CD4-positive, alpha-beta T cell treated with Interleukin-4 for 4 hours (primary cell): ENCODE measurements at regions not wholly inside any gene's neighbourhood (a gene's known extent, or its start where the extent isn't known, plus 50 kb on each side); places are given as distances from the start of the nearest gene placed in this dataset.

Source experiments
- DNase-seq: peaks from one replicate; pipeline ENCODE4 v3.0.0-alpha.2; 2020

DNA sequence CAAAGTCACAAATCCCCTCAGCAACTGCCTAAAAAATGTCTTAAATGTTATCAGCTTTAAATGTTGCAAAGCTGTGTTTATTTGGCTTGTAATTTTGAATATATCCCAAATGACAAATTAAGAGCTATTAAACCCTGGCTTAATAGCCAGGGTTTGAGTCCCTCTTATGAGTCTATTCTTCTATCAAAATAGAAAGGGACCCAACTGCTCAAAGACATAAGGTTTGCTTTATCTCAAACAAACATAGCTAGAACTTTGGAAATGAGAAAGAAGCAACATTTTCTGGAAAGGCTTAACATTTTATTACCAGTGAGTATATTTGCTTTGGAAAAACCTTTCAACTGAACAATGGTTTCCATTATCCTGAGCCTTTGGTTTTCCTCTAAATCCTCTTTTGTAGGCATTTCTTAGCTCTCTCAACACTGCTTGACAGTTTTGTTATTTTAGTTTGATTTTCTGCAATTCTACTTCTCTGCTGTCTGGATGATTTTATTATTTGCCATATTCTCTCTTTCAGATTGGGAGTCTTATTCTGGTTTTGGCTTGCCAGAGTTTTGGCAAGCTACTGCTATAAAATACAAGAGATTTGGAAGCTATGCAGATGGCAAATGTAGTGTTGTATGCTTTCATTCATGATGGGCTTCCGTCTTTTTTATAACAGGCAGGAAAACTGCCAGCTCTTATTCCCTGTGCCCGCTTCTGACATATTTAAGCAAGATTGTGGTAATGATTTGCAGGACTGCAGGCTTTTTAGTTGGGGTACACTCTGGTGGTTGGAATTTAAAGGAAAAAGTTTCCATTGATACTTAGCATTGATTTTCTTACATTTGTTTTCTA lies 734.9 kb downstream of the DTWD2 start:
- no peak for DNase-seq

DNA sequence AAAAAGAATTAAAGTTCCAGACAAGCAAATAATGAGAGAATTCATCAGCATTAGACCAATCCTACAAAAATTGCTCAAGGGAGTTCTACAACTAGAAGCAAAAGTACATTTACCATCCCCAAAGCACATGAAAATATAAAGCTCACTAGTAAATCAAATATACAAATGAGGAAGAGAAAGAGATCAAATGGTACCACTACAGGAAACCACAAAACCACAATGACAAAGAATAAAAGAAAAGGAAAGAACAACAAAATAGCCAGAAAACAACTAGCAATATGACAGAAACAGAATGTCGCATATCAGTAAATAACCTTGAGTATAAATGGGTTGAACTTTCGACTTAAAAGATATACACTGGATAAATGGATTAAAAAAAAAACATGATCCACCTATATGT lies 739.0 kb downstream of the DTWD2 start:
- DNase-seq, result no peak

- no peak for DNase-seq
Measured at GRCh38 chr5:118247458-118247857, 740.9 kb downstream of the DTWD2 start.

GRCh38 chr5:118243613-118244012 lies 744.7 kb downstream of the DTWD2 start:
- no peak for DNase-seq

- no peak for DNase-seq
Measured at GRCh38 chr5:118243068-118243467, 745.3 kb downstream of the DTWD2 start.

DNA sequence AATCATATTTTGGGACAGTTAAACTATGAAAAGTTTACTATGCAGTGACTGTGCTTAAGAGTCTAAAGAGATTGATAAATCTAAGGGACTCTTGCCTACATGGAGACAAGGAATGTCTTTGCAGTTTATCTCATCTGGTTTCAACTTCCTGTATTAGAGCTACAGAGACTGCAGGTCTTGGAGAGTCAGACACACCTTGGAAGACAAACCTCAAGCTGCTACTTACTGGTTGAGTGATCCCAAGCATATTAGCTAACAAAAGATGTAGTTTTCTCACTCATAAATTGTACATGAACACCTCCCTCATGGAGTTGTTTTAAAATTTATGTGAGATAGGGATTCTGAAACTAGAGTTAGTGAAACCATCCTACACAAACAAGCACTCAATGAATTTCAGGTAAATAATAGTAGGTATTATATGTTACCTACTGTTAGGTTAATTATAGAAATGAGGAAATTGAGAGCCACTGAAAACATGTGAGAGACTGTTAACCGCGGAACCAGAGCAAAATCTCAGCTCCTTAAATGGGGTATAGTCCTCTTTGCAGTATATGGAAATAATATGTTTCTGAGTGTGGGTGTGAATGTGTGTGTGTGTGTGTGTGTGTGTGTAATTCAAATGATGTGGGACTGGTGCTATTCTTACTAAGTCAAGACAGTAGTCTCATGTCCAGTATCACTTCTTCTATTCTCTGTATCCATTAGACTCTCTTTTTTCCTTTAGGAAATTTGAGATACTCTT lies 752.1 kb downstream of the DTWD2 start:
- DNase-seq, result no peak

DNA sequence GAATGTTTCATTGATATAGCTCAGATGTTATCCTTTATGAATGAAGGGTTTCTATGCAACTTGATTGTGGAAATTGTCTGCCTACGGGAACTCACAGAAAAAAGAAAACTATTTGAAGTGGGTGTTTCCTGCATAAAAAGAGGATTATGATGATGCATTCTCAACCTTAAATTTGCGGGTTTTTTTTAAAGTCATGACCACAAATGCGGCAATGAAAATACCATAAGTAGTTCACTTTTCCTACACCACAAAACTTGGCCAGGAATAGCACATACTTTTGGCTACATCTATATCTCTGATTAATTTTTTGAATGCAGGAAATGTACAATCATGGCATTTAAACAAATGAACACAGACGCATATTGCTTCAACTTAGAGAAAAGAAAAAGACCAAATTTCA lies 754.7 kb downstream of the DTWD2 start:
- DNase-seq, result no peak

DNA sequence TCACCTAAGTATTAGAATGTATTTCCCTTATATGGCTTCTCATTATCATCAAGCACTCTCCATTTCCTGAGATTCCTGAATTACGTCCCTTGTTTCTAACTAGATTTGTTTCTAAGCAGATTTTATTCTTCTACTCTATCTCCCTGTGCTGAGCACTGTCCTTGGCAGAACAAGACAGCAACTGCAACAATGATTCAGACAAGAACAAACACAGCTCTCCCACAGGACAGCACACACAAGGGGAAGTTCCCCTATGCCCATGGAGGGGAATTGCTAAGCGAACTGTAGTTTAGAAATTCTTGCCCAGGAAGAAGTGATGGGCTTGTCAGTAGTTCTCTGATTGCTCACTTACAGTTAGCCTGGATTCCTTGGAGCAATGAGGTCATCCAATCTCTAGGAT lies 759.9 kb downstream of the DTWD2 start:
- no peak for DNase-seq

DNA sequence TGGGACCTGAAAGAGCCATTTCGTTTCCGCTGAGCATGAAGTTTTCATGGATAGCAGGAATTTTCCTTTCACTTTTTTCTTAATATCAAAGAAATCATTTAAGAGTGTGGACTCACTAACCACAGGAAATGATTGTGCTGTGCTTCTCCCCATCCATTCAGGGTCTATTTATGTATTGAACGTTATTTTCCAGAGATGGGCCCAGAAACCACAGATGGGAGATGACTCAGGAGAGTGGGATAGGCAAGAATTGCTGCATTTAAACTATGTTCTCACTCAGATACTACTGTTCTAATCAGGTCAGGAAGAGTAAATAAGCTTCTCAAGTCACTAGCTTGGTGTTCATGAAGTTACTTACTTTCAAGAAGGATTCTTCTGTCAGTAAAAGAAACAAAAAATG lies 763.8 kb downstream of the DTWD2 start:
- no peak for DNase-seq

GRCh38 chr5:118220556-118221195 lies 767.7 kb downstream of the DTWD2 start:
- DNase-seq, result no peak

DNA sequence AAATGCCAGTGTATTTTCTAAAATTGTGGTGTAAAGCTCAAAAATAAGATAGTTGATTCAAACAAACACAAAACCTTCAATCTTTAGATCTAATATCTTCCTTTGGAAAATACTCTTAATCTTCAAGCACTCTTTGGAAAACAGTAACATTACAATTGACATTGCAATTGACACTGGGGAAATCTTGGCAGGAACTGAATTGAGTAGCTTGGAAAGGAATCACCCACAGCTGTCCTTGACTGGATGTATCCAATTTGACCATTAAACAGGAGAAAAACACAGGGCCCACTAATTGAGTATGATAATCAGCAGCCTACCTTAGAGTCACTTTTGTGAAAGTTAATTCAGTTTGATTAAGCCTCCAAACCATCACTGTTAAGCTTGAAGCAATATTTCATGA lies 776.7 kb downstream of the DTWD2 start:
- DNase-seq, result no peak

DNA sequence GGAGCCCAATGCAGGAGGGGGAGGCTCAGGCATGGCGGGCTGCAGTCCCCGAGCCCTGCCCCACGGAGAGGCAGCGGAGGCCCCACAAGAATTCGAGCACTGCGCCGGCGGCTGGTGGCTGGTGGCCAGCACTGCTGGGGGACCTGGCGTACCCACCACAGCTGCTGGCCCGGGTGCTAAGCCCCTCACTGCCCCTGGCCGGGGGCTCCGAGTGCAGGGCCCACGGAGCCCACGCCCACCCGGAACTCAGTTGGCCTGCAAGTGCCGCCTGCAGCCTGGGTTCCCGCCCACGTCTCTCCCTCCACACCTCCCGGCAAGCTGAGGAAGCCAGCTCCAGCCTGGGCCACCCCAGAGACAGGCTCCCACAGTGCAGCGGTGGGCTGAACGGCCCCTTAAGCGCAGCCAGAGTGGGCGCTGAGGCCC lies 780.3 kb downstream of the DTWD2 start:
- no peak for DNase-seq

- no peak for DNase-seq
Measured at GRCh38 chr5:118199801-118200200, 788.5 kb downstream of the DTWD2 start.

DNA sequence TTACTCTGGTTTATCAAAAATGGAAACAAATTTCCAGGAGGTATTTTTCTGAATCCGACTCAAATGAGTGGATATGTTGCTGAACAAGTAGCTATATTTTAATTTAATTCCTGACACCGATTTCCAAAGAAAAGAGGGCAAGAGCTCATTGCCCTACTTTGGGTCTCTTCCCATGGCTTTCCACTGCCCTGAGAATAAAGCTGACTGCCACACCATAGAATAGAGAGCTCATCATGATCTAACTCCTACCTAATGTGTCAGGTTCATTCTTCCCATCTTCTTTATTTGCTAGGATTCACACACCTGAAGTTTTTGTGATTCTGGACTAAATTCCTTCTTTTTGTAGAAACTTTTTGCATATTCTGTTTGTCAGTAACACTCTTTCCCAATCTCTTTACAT lies 792.1 kb downstream of the DTWD2 start:
- DNase-seq, result no peak

GRCh38 chr5:118195211-118195610 lies 793.1 kb downstream of the DTWD2 start:
- DNase-seq, result no peak

- DNase-seq, result no peak
Measured at GRCh38 chr5:118193194-118193905, 795.0 kb downstream of the DTWD2 start.

DNA sequence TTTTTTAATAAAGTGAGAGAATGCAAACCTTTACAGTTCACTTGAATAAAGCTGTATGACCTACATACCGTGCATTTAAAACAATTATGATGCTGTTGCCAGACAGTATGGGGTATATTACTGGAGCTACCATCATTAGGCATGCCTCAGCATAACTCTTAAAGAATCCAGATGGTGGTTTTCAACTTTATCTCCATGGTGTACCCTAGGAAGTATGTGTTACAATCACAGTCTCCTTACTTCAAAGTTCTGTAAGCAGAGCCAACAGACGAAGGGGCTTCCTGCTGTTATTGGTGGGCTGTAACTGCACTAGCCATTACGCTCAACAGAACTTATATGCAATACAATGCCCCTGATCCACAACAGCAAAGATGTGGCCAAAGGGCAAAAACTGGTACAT lies 803.3 kb downstream of the DTWD2 start:
- DNase-seq, result no peak

DNA sequence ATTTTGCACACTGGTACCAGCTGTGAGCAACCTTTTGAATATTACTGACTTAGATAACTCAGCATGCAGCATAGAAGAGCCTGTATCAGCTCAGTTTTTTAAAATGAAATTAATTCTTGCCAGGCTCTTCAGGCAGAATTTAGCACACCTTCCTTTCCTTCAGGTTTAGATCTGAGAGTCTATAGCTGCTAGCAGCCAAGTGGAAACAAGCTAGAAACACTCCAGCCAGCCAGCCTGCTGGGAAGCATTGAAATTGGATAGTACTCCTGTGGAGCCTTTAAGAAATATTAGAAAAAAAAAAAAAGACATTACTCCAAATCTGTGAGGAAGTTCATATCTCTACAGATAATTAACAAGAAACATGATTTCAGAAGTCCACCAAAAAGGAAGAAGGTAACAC lies 812.2 kb downstream of the DTWD2 start:
- no peak for DNase-seq

DNA sequence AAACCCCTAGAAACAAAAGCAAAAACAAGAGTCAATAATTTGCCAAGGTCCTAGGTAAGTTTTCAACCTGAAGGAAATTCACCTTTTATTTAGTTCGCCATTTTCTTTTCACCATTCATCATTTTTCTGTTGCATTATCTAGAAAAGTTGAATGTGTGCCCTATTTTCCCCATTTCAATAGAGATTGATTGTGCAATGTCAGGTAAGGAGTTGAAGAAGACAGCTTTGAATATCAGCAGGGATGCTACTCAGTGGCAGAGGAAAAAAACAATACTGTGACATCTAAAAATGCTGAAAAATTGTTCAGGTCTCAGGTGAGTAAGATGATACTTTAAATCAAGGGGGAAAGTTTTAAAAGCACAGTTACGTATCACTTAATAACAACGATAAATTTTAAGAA lies 813.7 kb downstream of the DTWD2 start:
- no peak for DNase-seq

DNA sequence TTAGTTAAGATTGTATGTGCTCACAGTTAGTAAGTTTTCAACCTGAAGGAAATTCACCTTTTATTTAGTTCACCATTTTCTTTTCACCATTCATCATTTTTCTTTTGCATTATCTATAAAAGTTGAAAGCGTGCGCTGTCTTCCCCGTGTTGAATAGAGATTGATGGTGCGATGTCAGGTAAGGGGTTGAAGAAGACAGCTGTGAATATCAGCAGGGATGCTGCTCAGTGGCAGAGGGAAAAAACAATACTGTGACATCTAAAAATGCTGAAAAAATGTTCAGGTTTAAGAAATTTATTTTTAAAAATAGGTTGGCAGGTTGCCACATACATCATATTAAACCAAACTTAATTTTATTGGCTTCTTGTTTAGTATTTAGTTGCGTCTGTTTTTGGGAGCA lies 815.0 kb downstream of the DTWD2 start:
- DNase-seq, result no peak

DNA sequence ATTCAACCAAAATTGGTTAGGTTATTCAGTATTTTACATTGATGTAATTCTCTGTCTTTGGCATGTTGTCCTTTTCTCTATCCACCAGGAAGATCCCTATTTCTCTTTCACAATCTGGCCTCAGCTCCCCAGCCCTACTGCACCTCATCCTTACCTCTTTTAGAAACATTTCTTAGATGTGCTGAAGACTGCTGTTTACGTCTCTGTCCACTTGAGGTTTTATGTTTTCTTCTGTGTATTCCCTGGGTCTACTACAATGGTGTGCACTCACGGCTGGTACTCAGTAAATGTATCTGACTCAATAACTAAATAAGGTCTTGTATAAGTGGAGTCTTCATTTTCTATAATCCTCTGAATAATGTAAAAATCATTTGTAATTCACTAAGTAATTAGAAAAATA lies 822.7 kb downstream of the DTWD2 start:
- DNase-seq, result no peak

GRCh38 chr5:118156181-118156580 lies 832.2 kb downstream of the DTWD2 start:
- no peak for DNase-seq

- no peak for DNase-seq
Measured at GRCh38 chr5:118146824-118147223, 841.5 kb downstream of the DTWD2 start.
